ENCODE measurements at regions not wholly inside any gene's neighbourhood (a gene's known extent, or its start where the extent isn't known, plus 50 kb on each side); places are given as distances from the start of the nearest gene placed in this dataset.

- Histone ChIP-seq H3K27me3 (ENCODE audit: insufficient read depth, low read length) (no peaks in the 10 kb centered on the region), H3K4me1 (ENCODE audit: insufficient read depth, low read length) (no peaks in the 10 kb centered on the region), H4K5ac (ENCODE audit: insufficient read length, low read depth, low read length) (no peak overlapping the region), H2BK20ac (ENCODE audit: low read depth, low read length, poor library complexity, severe bottlenecking) (no peak overlapping the region), H3K14ac (ENCODE audit: insufficient read depth, low read length) (no peak overlapping the region), H2BK12ac (ENCODE audit: insufficient read length, low read depth, low read length) (no peak overlapping the region), H3K23me2 (ENCODE audit: insufficient read length, low read depth, low read length, poor library complexity, severe bottlenecking) (no peaks in the 10 kb centered on the region), H3K9ac (ENCODE audit: extremely low read depth, insufficient read length, low read length) (no peak overlapping the region), H2BK15ac (ENCODE audit: low read depth, low read length) (no peak overlapping the region), H3K79me2 (ENCODE audit: insufficient read depth, low read length) (no peaks in the 10 kb centered on the region), H2AFZ (ENCODE audit: low read length) (no peak overlapping the region), H3K27ac (ENCODE audit: insufficient read length, low read depth, low read length) (no peak overlapping the region), H4K8ac (replicated peaks; ENCODE audit: insufficient read length, low read depth, low read length) (no peak overlapping the region), H4K91ac (ENCODE audit: insufficient read length, low read depth, low read length) (no peak overlapping the region), H3K56ac (ENCODE audit: insufficient read length, low read depth, low read length) (no peak overlapping the region), H2AK5ac (ENCODE audit: insufficient read length, low read length) (no peak overlapping the region), H3K9me3 (ENCODE audit: control insufficient read depth, low read depth, low read length) (no peaks in the 10 kb centered on the region), H3K4me2 (ENCODE audit: insufficient read depth, insufficient read length, low read length) (no peak overlapping the region), H3K23ac (ENCODE audit: insufficient read length, low read depth, low read length) (no peak overlapping the region), H2BK5ac (ENCODE audit: insufficient read length, low read length) (no peak overlapping the region), H3K18ac (ENCODE audit: insufficient read length, low read depth, low read length) (no peak overlapping the region), H3T11ph (ENCODE audit: low read length) (no peak overlapping the region), H4K20me1 (ENCODE audit: control insufficient read depth, insufficient read depth, insufficient read length) (no peaks in the 10 kb centered on the region), H3K79me1 (ENCODE audit: insufficient read depth, low read depth, low read length, poor library complexity, severe bottlenecking) (no peaks in the 10 kb centered on the region), H3K4ac (ENCODE audit: low read depth, low read length) (no peak overlapping the region), H2BK120ac (ENCODE audit: low read depth, low read length, poor library complexity, severe bottlenecking) (no peak overlapping the region)
- WGBS (ENCODE audit: extremely low coverage, insufficient read length, low lambda C conversion rate): no CpG with 5 or more reads among the region's 3 CpGs
- Mint-ChIP-seq H3K36me3 (ENCODE audit: insufficient read depth in 1 of 3, low read depth in 3 of 3) (no peaks in the 10 kb centered on the region), H3K4me3 (no peak overlapping the region), H3K9me3 (no peaks in the 10 kb centered on the region), H3K27ac (no peak overlapping the region), H3K27me3 (ENCODE audit: low read depth) (no peaks in the 10 kb centered on the region; the same call in 1 of the 2 replicates), H3K4me1 (no peaks in the 10 kb centered on the region)
- TF ChIP-seq CTCF (conservative IDR thresholded peaks at IDR 0.05): no peak
- DNase-seq: no peak
These were observed 123.0 kb upstream of the GAS1 start for GRCh38 chr9:87070336-87070735.
